Heart right ventricle (tissue), 16 donors: ENCODE measurements at regions not wholly inside any gene's neighbourhood (a gene's known extent, or its start where the extent isn't known, plus 50 kb on each side); places are given as distances from the start of the nearest gene placed in this dataset.

Experiments
- ATAC-seq, 8 donors: fragments of 200-7000 bp; cut with Tn5 transposase; one replicate each; pipeline ENCODE4 v1.9.1; 2020; ENCODE audit warnings: mild to moderate bottlenecking in 8 of 8, moderate library complexity in 8 of 8, moderate number of reproducible peaks in 1 of 8
- DNase-seq, 2 donors: peaks; one replicate each; pipeline ENCODE4 v3.0.0-alpha.2; 2020
- H3K27ac ChIP-seq, 10 donors: fragments of 200-600 bp; sonication (generic) in 2 of 10; one replicate each; pipeline versions ENCODE4 v1.5.0 to v1.8.0; 2020 to 2022; ENCODE audit warnings: mild to moderate bottlenecking in 3 of 10
- H3K27me3 ChIP-seq, 7 donors: fragments of 200-600 bp; one replicate each; pipeline ENCODE4 v1.8.0; 2021 to 2022; ENCODE audit warnings: mild to moderate bottlenecking in 2 of 7
- H3K36me3 ChIP-seq, 9 donors: fragments of 200-600 bp; sonication (generic) in 1 of 9; one replicate each; pipeline versions ENCODE4 v1.5.0 to v1.8.0; 2020 to 2022; ENCODE audit warnings: mild to moderate bottlenecking in 2 of 9
- H3K4me1 ChIP-seq, 9 donors: fragments of 200-600 bp; sonication (generic) in 1 of 9; one replicate each; pipeline versions ENCODE4 v1.5.0 to v1.8.0; 2020 to 2022; ENCODE audit warnings: mild to moderate bottlenecking in 4 of 9
- H3K4me3 ChIP-seq, 10 donors: fragments of 200-600 bp; sonication (generic) in 2 of 10; one replicate each; pipeline versions ENCODE4 v1.5.0 to v1.8.0; 2020 to 2022; ENCODE audit warnings: mild to moderate bottlenecking in 7 of 10, moderate library complexity in 2 of 10
- H3K9me3 ChIP-seq, 11 donors: fragments of 200-600 bp in 10 of 11; sonication (generic) in 2 of 11; one replicate each; pipeline versions ENCODE4 v1.5.0 to v1.8.0; 2013 to 2022; ENCODE audit warnings: mild to moderate bottlenecking in 2 of 11, control low read depth in 1 of 11, moderate library complexity in 1 of 11
- WGBS, 2 donors: extraction: QIAGEN DNeasy Blood & Tissue Kit; methylation state at CpG; one replicate each; pipeline ENCODE4 v1.1.7; 2013; ENCODE audit warnings: inconsistent platforms in 1 of 2; 5-methylcytosine and 5-hydroxymethylcytosine counted together
- intact Hi-C, 10 donors: fragments of 100-400 bp; cut with DNase I; formaldehyde crosslinking; loops; one replicate each; pipeline versions ENCODE4 v1.11.1 to v1.14.2; 2022
- TF ChIP-seq, protein P1 (sequence below), 9 donors: fragments of 200-600 bp; sonication (generic) in 2 of 9; IDR thresholded peaks; one replicate each; pipeline versions ENCODE4 v1.5.0 to v1.8.0; 2021 to 2022; ENCODE audit warnings: antibody characterized with exemption in 9 of 9, mild to moderate bottlenecking in 5 of 9, moderate library complexity in 1 of 9
- donor health status: Arrhythmogenic right ventricular cardiomyopathy.
- donor health status: ischemic (EF 13 %, LVEDD 7.1; RV severe dilation, severe dysfunction).
- donor health status: healthy with polysubstance abuse.
- donor health status: DM: no; HTN: yes; CAD: no.
- donor health status: DM: no; HTN: no; CAD: no.
- donor health status: ischemic (EF 25% LVEDD 6.9; RV normal size, moderate dysfunction).
- donor health status: ischemic (EF 25% LVEDD 5.7; RV mildly dilated, moderate dysfunction).
- donor health status: healthy.
- donor health status: DM: yes; HTN: yes; CAD: no.
- donor health status: Ischemic cardiomyopathy.
- donor health status: ischemic (EF 35%, LVEDD 5.7; RV mildly dilated, moderate dysfunction).
- donor health status: nonischemic (EF 11% LVEDD 7.7; RV severe dilation, severe dysfunction).
- donor health status: DM: yes; HTN: yes; CAD: no.
- donor health status: PGD.
- donor health status: ischemic (EF 29% LVEDD 5.4; RV normal size, mild dysfunction).
- donor health status: nonischemic (EF 23%, LVEDD 6.1; RV moderate dilation, normal function).

DNA sequence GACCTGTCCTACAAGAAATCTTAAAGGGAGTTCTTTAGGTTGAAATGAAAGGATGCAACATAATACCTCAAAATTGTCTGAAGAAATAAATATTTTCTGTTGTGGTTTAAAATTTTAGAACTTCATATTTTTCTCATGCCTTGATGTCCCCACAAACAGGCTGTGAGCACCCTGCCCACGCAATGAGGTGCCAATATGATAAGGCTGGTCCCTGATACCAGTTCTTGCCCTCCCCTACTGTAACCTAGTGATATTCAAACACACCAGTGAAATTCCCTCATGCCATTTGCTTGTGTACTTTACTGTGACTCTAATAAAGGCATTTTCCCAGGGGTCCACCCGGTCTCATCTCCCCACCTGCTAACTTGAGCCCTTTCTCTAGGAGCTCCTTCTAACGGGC, 67.3 kb upstream of the SIRPG start:
- ATAC-seq (no peak), DNase-seq (no peak)
- Histone ChIP-seq H3K27ac (no peak overlapping the region), H3K27me3 (peaks cover 0 to 18% (median 7%) of the 10 kb centered on the region in 7 donors), H3K4me1 (no peaks in the 10 kb centered on the region), H3K4me3 (no peak overlapping the region), H3K9me3 (peaks cover 0 to 15% (median 3%) of the 10 kb centered on the region in 11 donors), H3K36me3 (no peaks in the 10 kb centered on the region)
- WGBS, 2 donors = 67 to 73% methylated on average over 3 of the region's 3 CpGs
- TF ChIP-seq, protein P1, sequence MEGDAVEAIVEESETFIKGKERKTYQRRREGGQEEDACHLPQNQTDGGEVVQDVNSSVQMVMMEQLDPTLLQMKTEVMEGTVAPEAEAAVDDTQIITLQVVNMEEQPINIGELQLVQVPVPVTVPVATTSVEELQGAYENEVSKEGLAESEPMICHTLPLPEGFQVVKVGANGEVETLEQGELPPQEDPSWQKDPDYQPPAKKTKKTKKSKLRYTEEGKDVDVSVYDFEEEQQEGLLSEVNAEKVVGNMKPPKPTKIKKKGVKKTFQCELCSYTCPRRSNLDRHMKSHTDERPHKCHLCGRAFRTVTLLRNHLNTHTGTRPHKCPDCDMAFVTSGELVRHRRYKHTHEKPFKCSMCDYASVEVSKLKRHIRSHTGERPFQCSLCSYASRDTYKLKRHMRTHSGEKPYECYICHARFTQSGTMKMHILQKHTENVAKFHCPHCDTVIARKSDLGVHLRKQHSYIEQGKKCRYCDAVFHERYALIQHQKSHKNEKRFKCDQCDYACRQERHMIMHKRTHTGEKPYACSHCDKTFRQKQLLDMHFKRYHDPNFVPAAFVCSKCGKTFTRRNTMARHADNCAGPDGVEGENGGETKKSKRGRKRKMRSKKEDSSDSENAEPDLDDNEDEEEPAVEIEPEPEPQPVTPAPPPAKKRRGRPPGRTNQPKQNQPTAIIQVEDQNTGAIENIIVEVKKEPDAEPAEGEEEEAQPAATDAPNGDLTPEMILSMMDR (IDR thresholded peaks at IDR 0.05) = no peak
- intact Hi-C loops = no loop called here

DNA sequence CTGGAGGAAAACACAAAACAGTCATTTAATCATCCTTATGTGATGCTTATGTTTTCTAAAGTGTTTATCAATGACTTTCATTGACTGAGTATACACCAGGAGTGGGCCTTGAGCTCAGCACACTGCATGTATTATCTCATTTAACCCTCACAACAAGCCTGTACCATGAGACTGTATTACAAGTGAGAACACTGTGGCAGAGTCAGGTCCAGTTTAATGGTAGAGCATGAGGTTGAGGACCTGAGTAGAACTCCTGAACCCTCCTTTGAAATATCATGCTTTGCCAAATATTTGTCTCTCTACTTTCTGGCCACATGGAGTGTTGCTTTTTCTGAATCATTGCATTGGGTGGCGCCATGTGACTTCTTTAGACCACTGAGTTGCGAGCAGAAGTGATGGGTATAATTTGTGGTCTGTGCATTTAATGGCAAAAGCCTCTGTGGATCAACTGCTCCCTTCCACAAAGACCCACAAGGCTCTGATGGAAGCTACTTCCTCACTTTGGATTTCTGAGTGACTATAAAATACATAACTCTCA, 65.0 kb upstream of the SIRPG start:
- no peak for DNase-seq
- intact Hi-C loops = no loop called here
- H3K4me3 ChIP-seq = no peak overlapping the region
- H3K9me3 ChIP-seq = peaks cover 0 to 15% (median 3%) of the 10 kb centered on the region in 11 donors
- no peak overlapping the region for H3K27ac ChIP-seq
- no peaks in the 10 kb centered on the region for H3K36me3 ChIP-seq
- H3K4me1 ChIP-seq = no peaks in the 10 kb centered on the region
- no peak for ATAC-seq
- WGBS, 2 donors = 67 to 75% methylated on average over 2 of the region's 2 CpGs
- TF ChIP-seq, protein P1 (IDR thresholded peaks at IDR 0.05) = no peak
- H3K27me3 ChIP-seq = peaks cover 0 to 18% (median 9%) of the 10 kb centered on the region in 7 donors

DNA sequence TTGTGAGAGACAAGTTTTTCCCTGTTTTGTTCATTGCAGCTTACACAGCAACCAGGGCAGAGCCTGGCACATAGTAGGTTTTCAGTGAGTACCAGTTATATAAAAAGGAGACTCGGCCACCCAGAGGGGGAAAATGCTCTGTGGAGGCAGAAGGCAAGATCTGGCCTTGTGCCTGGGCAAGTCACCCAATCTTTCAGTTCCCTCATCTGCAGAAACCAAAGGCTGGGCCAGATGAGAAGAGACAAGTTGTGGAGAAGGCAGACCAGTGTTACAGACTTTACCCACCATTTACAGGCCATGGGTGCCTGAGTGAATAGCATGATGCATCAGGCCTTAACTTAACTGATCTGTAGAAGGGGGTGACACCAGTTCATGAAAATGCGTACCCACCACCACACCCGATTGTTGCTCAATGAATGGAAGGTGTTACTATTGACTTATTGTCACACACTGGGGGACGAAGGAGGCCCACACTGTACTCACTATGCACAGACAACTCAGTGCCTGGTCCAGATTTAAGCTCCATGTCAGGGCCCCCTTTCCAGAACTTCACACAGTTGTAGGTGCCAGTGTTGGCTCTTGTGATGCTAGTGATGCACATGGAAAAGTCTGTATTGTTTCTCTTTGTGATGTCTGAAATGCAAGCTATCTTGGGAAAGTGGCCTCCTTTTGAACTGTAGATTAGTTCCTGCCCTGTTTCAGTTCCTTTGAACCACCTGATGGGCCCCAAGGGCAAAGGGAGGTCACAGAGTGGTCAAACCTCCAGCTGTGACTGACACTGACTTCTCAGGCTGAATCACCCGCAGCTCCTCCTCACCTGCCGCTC, 64.3 kb upstream of the SIRPG start:
- Histone ChIP-seq H3K4me3 (no peak overlapping the region), H3K9me3 (peaks cover 0 to 15% (median 3%) of the 10 kb centered on the region in 11 donors), H3K27me3 (peaks cover 0 to 18% (median 9%) of the 10 kb centered on the region in 7 donors), H3K27ac (no peak overlapping the region), H3K36me3 (no peaks in the 10 kb centered on the region), H3K4me1 (no peaks in the 10 kb centered on the region)
- intact Hi-C loops = no loop called here
- 54 to 65% methylated on average over 6 of the region's 6 CpGs for WGBS, 2 donors
- TF ChIP-seq, protein P1 (IDR thresholded peaks at IDR 0.05) = no peak
- DNase-seq = no peak
- ATAC-seq = no peak

DNA sequence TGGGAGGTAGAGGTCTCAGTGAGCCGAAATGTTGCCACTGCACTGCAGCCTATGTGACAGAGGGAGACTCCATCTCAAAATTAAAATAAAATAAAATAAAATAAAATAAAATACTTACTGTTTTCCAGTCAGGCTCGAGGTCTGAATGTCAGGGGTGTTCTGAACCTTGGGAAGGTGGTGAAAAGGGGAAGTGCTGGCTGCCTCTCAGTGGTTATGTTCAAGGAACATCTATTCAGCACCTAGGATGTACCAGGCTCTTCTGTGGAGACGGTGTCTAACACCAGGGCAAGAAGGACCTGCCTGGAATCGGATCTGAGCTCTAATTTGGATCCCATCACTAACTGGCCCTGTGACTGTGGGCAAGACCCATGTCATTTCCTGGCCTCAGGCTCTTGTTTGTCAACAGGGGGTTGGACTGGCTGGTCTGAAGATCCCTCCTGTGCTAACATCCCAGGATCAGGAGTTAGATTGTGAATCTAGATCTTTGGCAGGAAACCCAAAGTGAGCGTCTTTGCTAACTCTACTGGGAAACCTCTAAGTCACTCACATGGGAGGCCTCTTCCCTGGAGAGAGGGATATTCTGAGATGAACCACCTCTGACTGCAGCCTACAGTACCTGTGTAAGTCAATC, 63.4 kb upstream of the SIRPG start:
- Histone ChIP-seq H3K4me3 (no peak overlapping the region), H3K36me3 (no peaks in the 10 kb centered on the region), H3K27ac (no peak overlapping the region), H3K27me3 (peaks cover 0 to 18% (median 9%) of the 10 kb centered on the region in 7 donors), H3K4me1 (no peaks in the 10 kb centered on the region), H3K9me3 (peaks cover 0 to 15% (median 3%) of the 10 kb centered on the region in 11 donors)
- intact Hi-C loops = no loop called here
- no peak for ATAC-seq
- TF ChIP-seq, protein P1 (IDR thresholded peaks at IDR 0.05) = no peak
- WGBS, 2 donors = 63 to 65% methylated on average over 5 of the region's 5 CpGs
- no peak for DNase-seq
